OCI-M1 (cell line): ENCODE measurements at regions not wholly inside any gene's neighbourhood (a gene's known extent, or its start where the extent isn't known, plus 50 kb on each side); places are given as distances from the start of the nearest gene placed in this dataset.
"Not testable (repeated sequence)": the region's sequence is repeated elsewhere in the genome, so short reads cannot be mapped to it uniquely, and the experiment has no call there.

Source experiments
- DNase-seq: peaks from one replicate; lab custom pipeline; 2025; lab: John Stamatoyannopoulos, UW

- DNase-seq, result not testable (repeated sequence)
These were observed 1519.3 kb upstream of the TPTE start for GRCh38 chr21:9001890-9002663.

- DNase-seq, result not testable (repeated sequence)
These were observed 1517.2 kb upstream of the TPTE start for GRCh38 chr21:9003909-9004814.

GRCh38 chr21:9004815-9005518, 1516.4 kb upstream of the TPTE start:
- DNase-seq, result not testable (repeated sequence)

- DNase-seq, result not testable (repeated sequence)
These were observed 1515.7 kb upstream of the TPTE start for GRCh38 chr21:9005671-9006070.

- not testable (repeated sequence) for DNase-seq
These were observed 1515.3 kb upstream of the TPTE start for GRCh38 chr21:9006111-9006510.

GRCh38 chr21:9006553-9007323, 1514.6 kb upstream of the TPTE start:
- DNase-seq, result not testable (repeated sequence)

GRCh38 chr21:9008636-9009035, 1512.7 kb upstream of the TPTE start:
- DNase-seq, result no peak

GRCh38 chr21:9009267-9010016, 1511.9 kb upstream of the TPTE start:
- DNase-seq, result not testable (repeated sequence)

GRCh38 chr21:9010121-9010795, 1511.1 kb upstream of the TPTE start:
- DNase-seq, result not testable (repeated sequence)

GRCh38 chr21:9010936-9011890, 1510.2 kb upstream of the TPTE start:
- DNase-seq, result not testable (repeated sequence)

GRCh38 chr21:9011916-9012315, 1509.5 kb upstream of the TPTE start:
- DNase-seq, result not testable (repeated sequence)

- not testable (repeated sequence) for DNase-seq
These were observed 1507.7 kb upstream of the TPTE start for GRCh38 chr21:9013502-9014242.

GRCh38 chr21:9014243-9014734, 1507.1 kb upstream of the TPTE start:
- DNase-seq, result not testable (repeated sequence)

- not testable (repeated sequence) for DNase-seq
These were observed 1505.7 kb upstream of the TPTE start for GRCh38 chr21:9015483-9016197.

GRCh38 chr21:9017206-9017605, 1504.2 kb upstream of the TPTE start:
- DNase-seq, result not testable (repeated sequence)

GRCh38 chr21:9018731-9019253, 1502.6 kb upstream of the TPTE start:
- DNase-seq, result not testable (repeated sequence)
